Thoracic aorta (tissue), 2 donors: ENCODE measurements at regions not wholly inside any gene's neighbourhood (a gene's known extent, or its start where the extent isn't known, plus 50 kb on each side); places are given as distances from the start of the nearest gene placed in this dataset.

Experiments used
- ATAC-seq: fragments of 150-250 bp; one replicate; pipeline ENCODE4 v1.8.0; 2017; ENCODE audit warnings: low read depth; ENCODE audit not compliant: insufficient number of reproducible peaks, low FRiP score
- DNase-seq: peaks from one replicate; pipeline ENCODE4 v3.0.0-alpha.2; 2020; ENCODE audit warnings: low spot score
- H3K27ac ChIP-seq, 2 donors: fragments of 200-600 bp; sonication (generic); 1 replicate in 1 of 2; 2 replicates in 1 of 2; pipeline ENCODE4 v1.5.1; 2016; ENCODE audit warnings: mild to moderate bottlenecking in 2 of 2, moderate library complexity in 2 of 2
- H3K27me3 ChIP-seq: fragments of 200-600 bp; sonication (generic); replicated peaks from 2 replicates; pipeline ENCODE4 v1.6.0; 2016; ENCODE audit warnings: mild to moderate bottlenecking; ENCODE audit not compliant: insufficient read depth
- H3K36me3 ChIP-seq: fragments of 200-600 bp; sonication (generic); one replicate; pipeline ENCODE4 v1.5.1; 2016
- H3K4me1 ChIP-seq, 2 donors: fragments of 200-600 bp; sonication (generic); 1 replicate in 1 of 2; 2 replicates in 1 of 2; pipeline versions ENCODE4 v1.5.1 to v1.6.0; 2016; ENCODE audit warnings: low read depth in 2 of 2, mild to moderate bottlenecking in 1 of 2; ENCODE audit not compliant: control insufficient read depth in 1 of 2
- H3K4me3 ChIP-seq: fragments of 200-600 bp; sonication (generic); 2 replicates; pipeline ENCODE4 v1.5.1; 2016; ENCODE audit warnings: mild to moderate bottlenecking
- H3K9me3 ChIP-seq: fragments of 200-600 bp; sonication (generic); 2 replicates; pipeline ENCODE4 v1.5.1; 2016
- CTCF ChIP-seq: fragments of 200-600 bp; sonication (generic); IDR thresholded peaks from one replicate; pipeline ENCODE4 v1.5.1; 2019; ENCODE audit warnings: antibody characterized with exemption

GRCh38 chrX:125727117-125727516 lies 407.4 kb downstream of the TEX13C start:
- ATAC-seq, result no peak
- H3K27ac ChIP-seq, result no peak overlapping the region
- DNase-seq, result no peak
- H3K36me3 ChIP-seq, result no peaks in the 10 kb centered on the region
- no peak overlapping the region for H3K4me3 ChIP-seq
- H3K9me3 ChIP-seq, result no peaks in the 10 kb centered on the region
- H3K27me3 ChIP-seq, result no peaks in the 10 kb centered on the region
- TF ChIP-seq CTCF, result no peak
- H3K4me1 ChIP-seq, result no peaks in the 10 kb centered on the region

GRCh38 chrX:125736008-125736729 lies 416.5 kb downstream of the TEX13C start:
- ATAC-seq, result no peak
- TF ChIP-seq CTCF, result no peak

GRCh38 chrX:125742811-125743210 lies 423.1 kb downstream of the TEX13C start:
- no peak for ATAC-seq
- no peak for DNase-seq
- TF ChIP-seq CTCF, result no peak

More at GRCh38 chrX:125736008-125736729, 416.5 kb downstream of the TEX13C start:
- no peak for DNase-seq
- Histone ChIP-seq H3K27ac (no peak overlapping the region), H3K9me3 (no peaks in the 10 kb centered on the region), H3K4me1 (no peaks in the 10 kb centered on the region), H3K36me3 (no peaks in the 10 kb centered on the region), H3K27me3 (no peaks in the 10 kb centered on the region), H3K4me3 (no peak overlapping the region)

GRCh38 chrX:125744914-125745313 lies 421.2 kb downstream of the DCAF12L2 start:
- no peak overlapping the region for H3K4me3 ChIP-seq
- no peak for TF ChIP-seq CTCF
- DNase-seq (no peak), ATAC-seq (no peak)
- no peaks in the 10 kb centered on the region for H3K27me3 ChIP-seq
- no peaks in the 10 kb centered on the region for H3K4me1 ChIP-seq
- H3K27ac ChIP-seq, result no peak overlapping the region
- no peaks in the 10 kb centered on the region for H3K9me3 ChIP-seq
- H3K36me3 ChIP-seq, result no peaks in the 10 kb centered on the region

More at GRCh38 chrX:125742811-125743210, 423.1 kb downstream of the TEX13C start:
- H3K27ac ChIP-seq, result no peak overlapping the region
- H3K9me3 ChIP-seq, result no peaks in the 10 kb centered on the region
- H3K4me1 ChIP-seq, result no peaks in the 10 kb centered on the region
- no peaks in the 10 kb centered on the region for H3K27me3 ChIP-seq
- H3K36me3 ChIP-seq, result no peaks in the 10 kb centered on the region
- no peak overlapping the region for H3K4me3 ChIP-seq

GRCh38 chrX:125757794-125758564 lies 408.1 kb downstream of the DCAF12L2 start:
- Histone ChIP-seq H3K9me3 (no peaks in the 10 kb centered on the region), H3K4me3 (peak overlapping the region; percentile 19), H3K27me3 (no peaks in the 10 kb centered on the region), H3K27ac (no peak overlapping the region), H3K36me3 (no peaks in the 10 kb centered on the region), H3K4me1 (no peaks in the 10 kb centered on the region)
- no peak for TF ChIP-seq CTCF
- DNase-seq (no peak), ATAC-seq (no peak)
